Mesenchymal stem cell (in vitro differentiated cells and primary cell): ENCODE measurements at regions not wholly inside any gene's neighbourhood (a gene's known extent, or its start where the extent isn't known, plus 50 kb on each side); places are given as distances from the start of the nearest gene placed in this dataset.

Experiments
- DNase-seq: peaks from one replicate; pipeline ENCODE4 v3.0.0-alpha.2; 2013
- H2AFZ ChIP-seq: one replicate; pipeline ENCODE4 v1.6.1; 2013; ENCODE audit warnings: low read depth, mild to moderate bottlenecking, control low read depth, inconsistent platforms, low read length, moderate library complexity
- H2AK5ac ChIP-seq: 2 replicates; pipeline ENCODE4 v1.6.1; 2013; ENCODE audit warnings: low read length, moderate library complexity, mild to moderate bottlenecking, inconsistent platforms; ENCODE audit not compliant: severe bottlenecking
- H2BK120ac ChIP-seq: one replicate; pipeline ENCODE4 v1.6.1; 2013; ENCODE audit warnings: low read depth, mild to moderate bottlenecking, inconsistent platforms, low read length, moderate library complexity
- H2BK12ac ChIP-seq, 2 experiments: one replicate each; pipeline ENCODE4 v1.6.1; 2013; ENCODE audit warnings: inconsistent platforms in 2 of 2, low read length in 2 of 2, mild to moderate bottlenecking in 2 of 2, moderate library complexity in 2 of 2, control low read depth in 1 of 2
- H2BK15ac ChIP-seq: one replicate; pipeline ENCODE4 v1.6.1; 2013; ENCODE audit warnings: mild to moderate bottlenecking, low read depth, inconsistent platforms; ENCODE audit not compliant: poor library complexity, severe bottlenecking
- H2BK5ac ChIP-seq: 2 replicates; pipeline ENCODE4 v1.6.1; 2013; ENCODE audit warnings: low read depth, mild to moderate bottlenecking, low read length, control low read depth, inconsistent platforms; ENCODE audit not compliant: poor library complexity, severe bottlenecking
- H3K14ac ChIP-seq, 2 experiments: one replicate each; pipeline ENCODE4 v1.6.1; 2013; ENCODE audit warnings: inconsistent platforms in 2 of 2, low read length in 2 of 2, control low read depth in 1 of 2, mild to moderate bottlenecking in 1 of 2, moderate library complexity in 1 of 2
- H3K18ac ChIP-seq, 2 experiments: one replicate each; pipeline ENCODE4 v1.6.1; 2013; ENCODE audit warnings: inconsistent platforms in 2 of 2, low read length in 2 of 2, control low read depth in 1 of 2, low read depth in 1 of 2, mild to moderate bottlenecking in 1 of 2
- H3K23ac ChIP-seq, 2 experiments: one replicate each; pipeline ENCODE4 v1.6.1; 2013; ENCODE audit warnings: inconsistent platforms in 2 of 2, low read length in 2 of 2, mild to moderate bottlenecking in 2 of 2, moderate library complexity in 2 of 2, control low read depth in 1 of 2
- H3K27ac ChIP-seq: 2 replicates; pipeline ENCODE4 v1.5.1; 2013; ENCODE audit warnings: mild to moderate bottlenecking, moderate library complexity, low read length, control low read depth, inconsistent platforms; ENCODE audit not compliant: poor library complexity, severe bottlenecking
- H3K27me3 ChIP-seq, 2 experiments: 2 replicates each; pipeline versions ENCODE4 v1.6.1 to v1.7.0; 2013; ENCODE audit warnings: low read length in 2 of 2, mild to moderate bottlenecking in 2 of 2, moderate library complexity in 2 of 2, control low read depth in 1 of 2, inconsistent platforms in 1 of 2; ENCODE audit not compliant: control insufficient read depth in 1 of 2, insufficient read depth in 1 of 2
- H3K36me3 ChIP-seq, 2 experiments: 2 replicates each; pipeline versions ENCODE4 v1.6.1 to v1.7.0; 2013; ENCODE audit warnings: low read length in 2 of 2, control low read depth in 1 of 2, inconsistent platforms in 1 of 2, low read depth in 1 of 2, mild to moderate bottlenecking in 1 of 2; ENCODE audit not compliant: insufficient read depth in 2 of 2, control insufficient read depth in 1 of 2
- H3K4ac ChIP-seq, 2 experiments: one replicate each; pipeline ENCODE4 v1.6.1; 2013; ENCODE audit warnings: inconsistent platforms in 2 of 2, low read length in 2 of 2, mild to moderate bottlenecking in 2 of 2, moderate library complexity in 2 of 2, control low read depth in 1 of 2, low read depth in 1 of 2
- H3K4me1 ChIP-seq: 2 replicates; pipeline ENCODE4 v1.6.1; 2013; ENCODE audit warnings: low read depth, low read length, control low read depth; ENCODE audit not compliant: control insufficient read depth, insufficient read depth
- H3K4me2 ChIP-seq: 2 replicates; pipeline ENCODE4 v1.6.1; 2013; ENCODE audit warnings: low read length, mild to moderate bottlenecking, inconsistent platforms; ENCODE audit not compliant: poor library complexity, severe bottlenecking
- H3K4me3 ChIP-seq, 2 experiments: 2 replicates each; pipeline versions ENCODE4 v1.5.1 to v1.7.0; 2013; ENCODE audit warnings: low read length in 2 of 2, mild to moderate bottlenecking in 2 of 2, control low read depth in 1 of 2, low read depth in 1 of 2; ENCODE audit not compliant: insufficient read depth in 1 of 2
- H3K79me1 ChIP-seq: replicated peaks from 2 replicates; pipeline ENCODE4 v1.6.1; 2013; ENCODE audit warnings: mild to moderate bottlenecking, control low read depth, low read length, inconsistent platforms; ENCODE audit not compliant: poor library complexity, severe bottlenecking
- H3K9ac ChIP-seq: 2 replicates; pipeline ENCODE4 v1.7.0; 2013; ENCODE audit warnings: mild to moderate bottlenecking, low read length, moderate library complexity
- H3K9me3 ChIP-seq: 2 replicates; pipeline ENCODE4 v1.7.0; 2013; ENCODE audit warnings: mild to moderate bottlenecking, low read length; ENCODE audit not compliant: control insufficient read depth
- H4K8ac ChIP-seq: one replicate; pipeline ENCODE4 v1.6.1; 2013; ENCODE audit warnings: inconsistent platforms, mild to moderate bottlenecking, low read length, moderate library complexity
- H4K91ac ChIP-seq: one replicate; pipeline ENCODE4 v1.6.1; 2013; ENCODE audit warnings: mild to moderate bottlenecking, low read length, inconsistent platforms
- WGBS: methylation state at CpG from one replicate; pipeline ENCODE4 v1.1.7; 2013; ENCODE audit warnings: mixed read lengths; 5-methylcytosine and 5-hydroxymethylcytosine counted together

DNA sequence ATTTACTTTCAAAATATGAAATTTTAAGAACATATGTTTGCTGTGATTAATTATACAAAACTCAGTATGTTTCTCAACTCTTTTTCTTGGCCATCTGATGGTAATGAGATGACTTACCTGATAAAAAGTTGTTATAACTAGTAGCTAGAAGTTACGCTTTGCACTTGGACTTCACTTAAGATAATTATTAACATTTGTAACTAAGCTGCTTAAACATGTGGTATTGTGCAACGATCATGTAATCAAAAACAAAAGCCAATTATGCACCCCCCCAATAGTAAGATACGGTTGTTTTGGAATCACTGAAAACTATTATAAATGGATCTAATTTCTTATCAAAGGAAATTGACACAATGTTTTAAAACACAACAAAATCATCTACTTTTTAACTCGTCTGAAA, 342.9 kb downstream of the CNTN3 start:
- no peak overlapping the region for H2AK5ac ChIP-seq
- H4K91ac ChIP-seq = no peak overlapping the region
- 85% methylated on average over 2 of the region's 4 CpGs for WGBS
- H2BK15ac ChIP-seq = no peak overlapping the region
- no peaks in the 10 kb centered on the region for H3K36me3 ChIP-seq
- no peak overlapping the region for H2BK120ac ChIP-seq
- no peak overlapping the region for H3K27ac ChIP-seq
- no peaks in the 10 kb centered on the region for H3K9me3 ChIP-seq
- H3K4me3 ChIP-seq = no peak overlapping the region
- H2BK5ac ChIP-seq = no peak overlapping the region
- no peak overlapping the region for H4K8ac ChIP-seq
- no peaks in the 10 kb centered on the region for H3K79me1 ChIP-seq
- H3K9ac ChIP-seq = no peak overlapping the region
- H3K18ac ChIP-seq = no peak overlapping the region
- no peak overlapping the region for H3K4ac ChIP-seq
- H3K14ac ChIP-seq = no peak overlapping the region
- H3K27me3 ChIP-seq = no peaks in the 10 kb centered on the region
- H3K4me1 ChIP-seq = no peaks in the 10 kb centered on the region
- no peak for DNase-seq
- no peak overlapping the region for H2AFZ ChIP-seq
- no peak overlapping the region for H3K23ac ChIP-seq
- H3K4me2 ChIP-seq = no peak overlapping the region
- no peak overlapping the region for H2BK12ac ChIP-seq

DNA sequence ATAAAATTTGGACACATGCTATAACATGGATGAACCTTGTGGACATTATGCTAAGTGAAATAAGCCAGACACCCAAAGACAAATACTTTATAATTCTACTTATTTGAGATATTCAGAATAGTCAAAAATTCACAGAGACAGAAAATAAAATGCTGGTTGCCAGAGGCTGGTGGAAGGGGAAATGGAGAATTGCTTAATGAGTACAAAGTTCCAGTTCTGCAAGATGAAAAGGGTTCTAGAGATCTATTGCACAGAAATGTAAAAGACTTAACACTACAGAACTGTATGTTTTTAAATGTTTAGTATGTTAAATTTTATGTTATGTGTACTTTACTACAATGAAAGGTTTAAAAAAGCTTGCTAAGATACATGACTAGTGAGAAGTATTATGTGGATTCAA, 344.8 kb downstream of the CNTN3 start:
- H3K4me1 ChIP-seq = no peaks in the 10 kb centered on the region
- no peak overlapping the region for H3K18ac ChIP-seq
- no peak overlapping the region for H2BK12ac ChIP-seq
- no peak overlapping the region for H3K4ac ChIP-seq
- H3K36me3 ChIP-seq = no peaks in the 10 kb centered on the region
- no peak overlapping the region for H2AK5ac ChIP-seq
- no peak overlapping the region for H2AFZ ChIP-seq
- no peak overlapping the region for H3K23ac ChIP-seq
- DNase-seq = no peak
- H4K91ac ChIP-seq = no peak overlapping the region
- H3K27ac ChIP-seq = no peak overlapping the region
- no peaks in the 10 kb centered on the region for H3K9me3 ChIP-seq
- H4K8ac ChIP-seq = no peak overlapping the region
- no peaks in the 10 kb centered on the region for H3K27me3 ChIP-seq
- H3K14ac ChIP-seq = no peak overlapping the region
- no peak overlapping the region for H2BK15ac ChIP-seq
- no peak overlapping the region for H3K9ac ChIP-seq
- H3K4me3 ChIP-seq = no peak overlapping the region
- H2BK120ac ChIP-seq = no peak overlapping the region
- no peak overlapping the region for H3K4me2 ChIP-seq
- H3K79me1 ChIP-seq = no peaks in the 10 kb centered on the region
- H2BK5ac ChIP-seq = no peak overlapping the region

DNA sequence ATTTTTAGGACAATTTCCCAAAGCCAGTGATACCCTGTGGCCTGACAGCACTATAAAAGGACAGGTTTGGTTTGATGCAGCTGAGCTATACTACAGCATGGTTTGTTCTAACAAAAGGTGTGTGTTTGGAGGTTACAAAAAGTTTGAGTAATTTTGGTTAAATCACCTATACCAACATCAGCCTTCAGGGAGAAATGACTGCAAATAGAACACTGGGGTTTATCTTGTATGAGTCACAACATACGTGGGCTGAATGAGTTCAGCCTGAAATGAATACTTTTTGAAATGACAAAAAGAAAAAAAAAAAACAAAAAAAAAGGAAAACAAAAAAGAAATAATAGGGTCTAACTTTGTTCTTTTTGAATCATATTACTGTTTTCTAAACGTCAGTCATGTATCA, 345.7 kb downstream of the CNTN3 start:
- no peak overlapping the region for H2BK120ac ChIP-seq
- no peak overlapping the region for H4K8ac ChIP-seq
- H3K79me1 ChIP-seq = no peaks in the 10 kb centered on the region
- no CpG with 5 or more reads among the region's 2 CpGs for WGBS
- no peaks in the 10 kb centered on the region for H3K27me3 ChIP-seq
- no peak overlapping the region for H2BK15ac ChIP-seq
- H3K9me3 ChIP-seq = no peaks in the 10 kb centered on the region
- H4K91ac ChIP-seq = no peak overlapping the region
- DNase-seq = no peak
- H2AK5ac ChIP-seq = no peak overlapping the region
- H2BK12ac ChIP-seq = no peak overlapping the region
- H3K4ac ChIP-seq = no peak overlapping the region
- H3K4me1 ChIP-seq = no peaks in the 10 kb centered on the region
- no peak overlapping the region for H3K9ac ChIP-seq
- no peak overlapping the region for H3K23ac ChIP-seq
- H3K4me2 ChIP-seq = no peak overlapping the region
- H3K18ac ChIP-seq = no peak overlapping the region
- H3K27ac ChIP-seq = no peak overlapping the region
- H3K36me3 ChIP-seq = no peaks in the 10 kb centered on the region
- H3K14ac ChIP-seq = no peak overlapping the region
- no peak overlapping the region for H2BK5ac ChIP-seq
- H2AFZ ChIP-seq = no peak overlapping the region
- no peak overlapping the region for H3K4me3 ChIP-seq

DNA sequence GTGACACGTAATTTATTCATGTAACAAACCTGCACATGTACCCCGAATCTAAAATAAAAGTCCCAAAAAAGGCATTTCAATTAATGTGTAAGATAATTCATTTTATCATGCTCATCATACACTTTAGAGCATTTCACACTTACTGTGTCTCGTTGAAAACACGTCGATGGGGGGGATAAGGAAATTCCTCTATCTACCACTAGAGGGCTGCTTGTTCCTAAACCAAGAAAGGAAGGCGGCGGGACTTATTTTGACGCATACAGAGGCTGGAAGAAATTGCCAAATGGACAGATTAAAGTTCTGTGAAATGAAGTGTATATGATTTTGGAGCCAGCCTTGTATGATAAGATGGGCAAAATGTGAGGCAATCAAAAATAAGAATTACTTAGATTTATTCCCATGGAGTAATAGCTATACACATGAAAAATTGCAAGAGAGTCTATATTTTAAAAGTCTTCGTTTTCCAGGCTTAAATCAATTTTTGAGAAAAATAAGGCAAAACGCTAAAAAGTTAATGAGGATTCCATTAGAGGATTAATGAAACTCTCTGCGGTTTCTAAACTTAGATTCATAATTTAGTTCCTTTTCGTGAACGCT, 346.8 kb downstream of the CNTN3 start:
- Histone ChIP-seq H3K36me3 (no peaks in the 10 kb centered on the region), H3K23ac (no peak overlapping the region), H2BK12ac (no peak overlapping the region), H3K9ac (no peak overlapping the region), H3K4me2 (no peak overlapping the region), H2BK120ac (no peak overlapping the region), H2AK5ac (no peak overlapping the region), H3K4me3 (no peak overlapping the region), H4K91ac (no peak overlapping the region), H3K4me1 (no peaks in the 10 kb centered on the region), H4K8ac (no peak overlapping the region), H3K79me1 (no peaks in the 10 kb centered on the region), H3K27ac (no peak overlapping the region), H3K4ac (no peak overlapping the region), H3K9me3 (no peaks in the 10 kb centered on the region), H2AFZ (no peak overlapping the region), H2BK5ac (no peak overlapping the region), H3K27me3 (no peaks in the 10 kb centered on the region), H3K18ac (no peak overlapping the region), H3K14ac (no peak overlapping the region), H2BK15ac (no peak overlapping the region)
- DNase-seq = peak; percentile 51
- whole genome bisulfite sequencing = 54% methylated on average over 8 of the region's 13 CpGs
